HG03571 (cell line): ENCODE measurements at regions not wholly inside any gene's neighbourhood (a gene's known extent, or its start where the extent isn't known, plus 50 kb on each side); places are given as distances from the start of the nearest gene placed in this dataset.

Experiments
- ATAC-seq: cut with Tn5 transposase; IDR thresholded peaks from one replicate; pipeline ENCODE4 v1.9.1; 2021; ENCODE audit not compliant: unreplicated experiment

DNA sequence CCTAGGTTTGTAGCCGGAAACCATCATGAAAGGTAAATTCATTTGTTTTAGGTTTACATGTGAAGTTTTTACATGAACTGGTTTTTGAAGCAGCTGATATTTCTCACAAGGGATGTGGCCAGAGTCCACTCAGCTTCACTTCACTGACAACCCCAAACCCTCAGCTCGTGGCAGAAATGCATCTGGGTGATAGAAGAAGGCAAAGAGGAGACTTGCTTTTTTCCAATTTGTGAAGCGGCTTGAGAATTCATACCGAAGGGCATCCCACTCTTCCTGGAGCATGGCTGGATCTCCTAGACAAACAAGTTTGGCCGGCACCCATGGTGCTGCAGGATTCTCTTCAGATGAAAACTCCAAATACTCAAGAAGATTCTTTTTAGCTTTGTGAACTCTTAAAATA, 392.8 kb upstream of the CNR1 start:
- ATAC-seq: no peak

DNA sequence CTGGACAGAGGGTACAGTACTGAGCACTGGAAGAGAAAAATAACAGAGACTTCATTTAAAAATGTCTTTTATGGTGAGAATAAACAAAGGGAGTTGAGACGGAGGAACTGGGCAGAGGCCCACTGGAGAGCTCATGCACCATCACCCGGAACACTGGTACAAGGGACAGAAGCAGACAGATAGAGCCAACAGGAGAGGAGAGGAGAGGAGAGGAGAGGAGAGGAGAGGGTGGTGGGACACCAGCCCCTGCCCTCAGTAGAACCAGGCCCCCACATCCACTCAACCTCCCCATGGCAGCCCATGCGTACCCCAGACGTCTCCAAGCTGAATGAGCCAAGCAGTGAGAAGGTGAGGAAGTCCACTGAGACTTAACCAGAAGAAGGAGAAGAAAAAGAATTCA, 390.5 kb upstream of the CNR1 start:
- ATAC-seq: no peak

DNA sequence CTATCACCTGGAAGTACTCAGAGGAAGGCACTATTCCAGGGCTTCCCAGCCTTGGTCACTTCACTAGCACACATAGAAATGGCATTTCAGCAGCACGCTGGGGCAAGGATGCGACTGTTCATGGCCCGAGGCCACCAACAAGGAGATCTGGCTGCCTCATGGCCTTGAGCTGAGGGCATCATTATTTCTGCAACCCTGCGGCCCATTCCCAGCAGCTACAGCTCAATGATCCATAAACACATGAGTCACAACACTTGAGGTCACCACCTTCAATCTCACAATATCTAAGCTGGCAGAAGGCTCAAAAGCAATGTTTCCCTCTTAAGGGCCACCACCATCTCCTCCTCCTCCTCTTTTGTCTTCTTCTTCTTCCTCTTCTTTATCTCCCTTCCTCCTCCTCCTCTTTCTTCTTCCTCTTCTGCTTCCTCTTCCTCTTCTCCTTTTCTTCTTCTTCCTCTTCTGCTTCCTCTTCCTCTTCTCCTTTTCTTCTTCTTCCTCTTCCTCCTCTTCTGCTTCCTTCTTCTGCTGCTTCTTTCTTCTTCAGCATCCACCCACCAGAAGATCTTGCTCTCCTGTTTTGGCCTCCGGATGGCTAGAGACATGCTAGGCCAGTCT, 382.9 kb upstream of the CNR1 start:
- ATAC-seq: no peak

DNA sequence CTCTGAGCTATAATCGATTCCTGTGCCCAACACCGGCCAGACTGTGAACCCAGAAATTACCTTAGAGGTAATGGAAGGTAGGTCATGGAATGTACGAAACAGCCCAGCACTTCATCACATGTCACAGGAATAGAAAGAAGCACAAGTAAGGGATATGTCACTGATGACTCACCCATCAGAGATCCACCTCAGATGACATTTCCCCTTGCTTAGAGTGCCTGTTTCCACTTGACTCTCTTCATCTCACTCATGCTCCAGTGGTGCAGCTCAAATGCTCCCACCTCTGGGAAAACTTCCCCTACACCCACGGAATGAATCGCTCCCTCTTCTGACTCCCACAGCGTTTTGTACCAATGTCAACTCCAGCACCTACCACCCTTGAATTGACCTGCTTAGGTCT, 381.6 kb upstream of the CNR1 start:
- ATAC-seq: no peak

DNA sequence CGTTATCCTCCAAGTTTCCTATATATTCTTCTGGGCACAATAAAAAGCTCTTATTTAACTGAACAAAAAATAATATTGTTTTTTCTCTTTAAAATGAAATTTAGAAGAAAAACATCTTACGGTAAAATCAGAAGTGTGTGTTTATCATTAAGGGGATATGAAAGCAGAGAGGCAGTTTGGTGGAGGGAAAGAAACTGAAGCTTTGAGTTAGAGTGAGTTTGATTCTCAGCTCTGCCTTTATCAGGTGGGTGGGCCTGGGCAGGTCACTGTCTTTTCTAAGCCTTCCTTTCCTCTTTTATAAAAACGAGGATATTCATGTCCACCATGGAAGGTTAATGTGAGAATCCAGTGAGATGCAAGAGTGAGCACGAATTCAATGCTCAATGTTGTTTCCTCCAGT, 379.8 kb upstream of the CNR1 start:
- ATAC-seq: no peak

DNA sequence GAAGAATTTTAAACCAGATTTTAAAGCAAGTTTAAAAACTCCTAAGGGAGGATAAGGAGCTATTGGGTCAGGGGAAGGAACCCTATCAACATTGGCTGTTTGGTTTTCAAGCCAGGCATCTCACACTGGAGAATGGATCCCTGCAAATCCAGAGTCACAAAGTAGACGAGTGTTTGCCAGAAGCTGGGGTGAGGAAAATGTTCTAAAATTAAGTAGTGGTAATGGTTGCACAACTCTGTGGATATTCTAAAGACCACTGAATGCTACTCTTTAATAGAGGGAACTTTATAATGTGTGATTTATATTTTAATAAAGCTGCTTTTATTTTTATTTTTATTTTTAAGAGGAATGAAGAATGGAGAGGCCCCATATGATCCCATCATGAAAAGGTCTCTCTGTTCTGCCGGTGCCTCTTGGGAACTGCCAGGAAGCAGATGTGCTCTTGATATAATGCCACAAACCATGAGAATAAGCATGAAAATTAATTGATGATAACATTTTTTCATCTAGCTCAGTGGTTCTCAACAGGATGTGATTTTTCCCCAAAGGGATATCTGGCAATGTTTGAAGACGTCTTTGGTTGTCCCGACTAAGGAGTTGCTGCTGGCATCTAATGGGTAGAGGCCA, 379.0 kb upstream of the CNR1 start:
- ATAC-seq: no peak

DNA sequence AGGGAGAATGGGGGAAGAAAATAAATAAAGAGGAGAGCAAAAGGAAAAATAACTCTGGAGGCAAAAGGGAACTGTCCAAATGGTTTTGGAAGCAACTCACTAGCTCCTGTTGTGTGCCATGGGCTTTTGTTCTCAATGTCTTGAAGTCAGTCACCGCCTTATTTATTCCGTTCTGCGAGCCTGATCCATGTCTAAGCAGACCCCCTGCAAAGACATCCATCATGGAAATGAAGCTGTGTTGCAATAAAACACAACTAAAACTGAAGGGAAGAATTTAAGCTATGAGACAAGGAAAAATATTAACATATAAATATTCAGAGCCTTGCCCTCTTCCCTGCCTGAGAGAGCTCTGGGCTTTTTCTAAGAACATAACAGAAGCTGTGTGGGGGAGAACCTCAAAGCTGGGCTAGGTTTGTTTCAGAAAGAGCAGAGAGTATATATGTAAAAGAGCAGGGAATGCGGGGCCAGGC, 373.2 kb upstream of the CNR1 start:
- no peak for ATAC-seq

DNA sequence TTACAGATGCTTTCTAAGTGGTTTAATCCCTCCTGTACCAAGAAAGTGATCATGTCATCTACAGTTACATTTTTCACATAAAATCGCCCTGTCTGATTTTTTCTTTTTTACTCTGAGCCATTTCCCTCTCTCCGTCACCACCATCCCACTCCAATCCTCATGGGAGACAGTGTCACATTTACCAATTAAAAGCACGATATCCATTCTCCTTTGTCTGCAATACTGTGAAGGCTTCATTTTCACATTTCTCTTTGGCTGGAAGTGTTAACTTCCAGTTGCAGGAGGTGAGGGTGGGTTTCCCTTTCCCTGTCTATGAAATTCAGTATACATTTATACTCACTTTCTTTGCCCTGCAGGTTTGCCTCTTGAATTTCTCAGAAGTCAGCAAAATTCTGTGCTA, 372.7 kb upstream of the CNR1 start:
- ATAC-seq: no peak

DNA sequence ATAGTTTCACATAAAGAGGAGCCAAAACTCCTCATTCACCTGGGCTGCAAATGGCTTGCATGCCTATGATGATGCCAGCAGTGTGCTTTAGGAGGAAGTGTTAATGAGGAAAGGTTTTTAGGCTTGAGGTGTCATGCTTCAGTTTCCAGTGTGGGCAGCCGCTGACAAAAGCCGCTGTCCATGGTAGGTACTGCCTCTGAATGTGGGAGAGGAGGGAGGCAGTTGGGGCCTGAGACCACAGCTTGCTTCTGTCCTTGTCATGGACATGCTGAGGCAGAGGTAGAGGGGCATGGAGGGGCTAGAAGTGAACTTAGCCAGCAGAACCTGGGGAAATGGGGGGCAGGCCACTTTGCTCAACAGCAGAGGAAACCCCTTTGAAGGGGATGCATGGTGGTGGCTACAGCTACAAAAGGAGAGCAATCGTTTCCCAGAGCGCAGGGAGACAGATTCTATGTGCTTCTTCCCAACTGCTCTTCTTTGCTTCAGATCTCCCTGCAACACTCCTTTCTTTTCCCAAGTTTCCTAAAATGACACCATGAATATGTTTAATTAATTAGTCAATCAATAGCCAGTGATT, 372.1 kb upstream of the CNR1 start:
- ATAC-seq: no peak

DNA sequence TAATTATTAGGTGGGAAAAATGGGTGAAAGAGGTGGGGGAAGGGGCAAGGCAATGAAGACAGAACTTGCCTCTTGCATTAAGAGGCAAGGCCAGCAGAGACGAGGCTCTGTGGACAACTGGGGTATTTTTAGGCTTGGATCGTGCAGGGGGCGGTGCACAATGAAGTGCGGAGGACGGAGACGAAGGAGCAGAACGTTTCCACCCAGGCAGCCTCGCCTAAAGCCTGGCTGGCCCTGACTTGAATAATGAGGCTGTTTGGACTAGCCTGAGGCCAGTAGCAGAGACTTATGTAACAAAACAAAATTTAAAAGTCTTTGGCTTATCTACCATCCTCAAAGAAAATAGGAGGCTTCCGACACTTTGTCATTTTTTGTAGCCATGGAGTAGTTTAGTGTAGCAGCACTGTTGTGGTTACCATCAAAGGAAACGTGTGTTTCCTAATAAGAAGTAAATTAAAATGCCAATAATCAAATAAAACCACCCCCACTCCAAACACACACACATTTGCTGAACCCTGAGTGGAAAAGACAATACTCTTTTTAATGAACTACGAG, 370.0 kb upstream of the CNR1 start:
- no peak for ATAC-seq

DNA sequence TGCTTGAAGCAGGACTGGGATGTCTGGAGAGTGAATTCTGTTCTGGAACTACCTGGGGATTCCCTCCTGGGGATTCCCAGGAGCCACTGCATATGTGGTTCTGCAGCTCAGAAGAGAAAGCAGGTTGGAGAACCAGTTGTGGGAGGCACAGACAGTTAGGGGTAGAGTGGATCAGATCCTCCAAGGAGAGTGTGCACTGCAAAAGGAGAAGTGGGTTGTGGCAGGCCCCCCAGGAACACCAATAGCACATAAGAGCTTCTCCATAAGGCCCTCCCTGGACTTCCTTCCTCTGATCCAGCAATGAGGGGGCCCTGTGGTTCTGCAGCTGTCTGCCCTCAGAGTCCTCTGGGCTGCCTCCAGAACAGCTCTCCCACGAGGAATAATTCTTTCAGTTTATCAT, 369.2 kb upstream of the CNR1 start:
- ATAC-seq: no peak

DNA sequence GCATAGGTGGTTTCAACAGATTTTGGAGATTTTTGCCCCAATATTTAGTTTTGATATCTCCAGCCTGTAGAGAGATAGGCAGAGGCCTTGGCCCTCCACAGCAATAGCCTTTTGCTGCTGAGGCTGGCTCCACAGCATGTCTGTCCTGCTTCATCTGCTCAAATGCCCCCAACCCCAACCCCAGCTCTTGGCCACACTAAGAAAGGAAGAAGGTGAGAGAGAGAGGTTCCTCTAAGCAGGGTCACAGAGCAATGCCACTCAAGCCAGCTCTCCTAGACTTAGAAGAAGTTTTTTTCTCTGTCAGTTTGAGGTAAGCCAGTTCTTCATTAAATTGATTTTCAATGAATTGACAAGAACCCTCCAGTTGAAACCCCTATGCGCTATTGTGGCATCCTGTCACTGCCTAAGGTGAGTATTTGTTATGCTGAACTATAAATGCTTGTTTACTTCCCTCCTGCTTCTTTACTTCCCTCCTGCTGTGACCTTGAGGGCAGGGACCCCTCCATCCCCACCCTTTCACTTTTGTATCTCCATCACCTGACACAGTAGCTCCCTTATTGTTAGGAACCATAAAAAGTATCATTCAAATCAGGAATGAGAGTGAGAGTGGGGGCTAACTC, 366.2 kb upstream of the CNR1 start:
- ATAC-seq: no peak

DNA sequence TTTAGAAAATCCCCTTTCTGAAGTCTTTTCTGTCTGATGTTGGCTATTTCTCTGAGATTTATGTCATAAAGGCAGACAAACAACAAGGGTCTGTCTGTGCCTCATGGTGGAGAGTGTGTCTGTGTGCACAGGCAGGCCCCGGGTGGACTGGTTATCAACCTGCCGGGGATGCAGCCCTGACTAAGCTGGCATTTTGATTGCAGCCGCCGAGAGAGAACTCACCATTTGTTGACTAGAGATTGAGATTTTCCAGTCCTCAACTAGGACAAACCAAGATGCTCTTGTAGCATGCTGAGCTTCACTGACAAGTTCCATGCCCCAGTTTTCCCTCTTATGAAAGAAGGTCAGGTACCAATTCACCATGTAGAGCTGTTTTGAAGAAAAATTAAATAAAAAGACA, 363.6 kb upstream of the CNR1 start:
- no peak for ATAC-seq

DNA sequence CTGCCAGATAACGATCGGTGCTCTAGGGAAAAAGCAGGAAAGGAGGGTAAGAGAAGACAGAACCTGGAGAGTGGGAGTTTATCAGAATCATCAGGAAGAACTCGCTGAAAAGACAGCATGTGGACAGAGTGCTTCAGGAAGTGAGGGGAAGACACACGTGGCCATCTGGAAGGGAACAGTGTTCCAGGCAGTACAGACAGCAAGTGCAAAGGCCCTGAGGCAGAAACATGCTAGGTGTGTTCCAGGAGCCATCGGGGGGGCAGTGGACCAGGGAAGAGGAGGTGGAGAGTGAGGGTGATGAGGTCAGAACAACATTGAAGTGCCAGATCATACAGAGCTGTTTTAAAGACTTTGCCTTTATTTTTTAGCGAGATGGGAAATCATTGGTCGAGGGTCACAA, 354.3 kb upstream of the CNR1 start:
- no peak for ATAC-seq

DNA sequence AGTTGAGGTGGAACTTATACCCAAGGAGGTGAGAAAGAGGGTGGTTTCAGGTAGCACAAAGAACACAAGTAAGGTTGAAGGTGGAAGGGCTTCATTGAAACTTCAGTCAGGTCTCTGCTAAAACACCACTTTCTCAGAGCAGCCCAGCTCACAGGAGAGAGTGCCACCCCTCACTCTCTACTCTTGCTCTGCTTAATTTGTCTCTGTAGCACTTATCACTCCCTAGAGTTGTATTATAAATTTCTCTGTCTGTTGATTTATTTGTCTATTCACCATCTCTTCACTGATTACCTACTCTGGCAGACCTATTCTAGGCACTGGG, 353.8 kb upstream of the CNR1 start:
- ATAC-seq: no peak

DNA sequence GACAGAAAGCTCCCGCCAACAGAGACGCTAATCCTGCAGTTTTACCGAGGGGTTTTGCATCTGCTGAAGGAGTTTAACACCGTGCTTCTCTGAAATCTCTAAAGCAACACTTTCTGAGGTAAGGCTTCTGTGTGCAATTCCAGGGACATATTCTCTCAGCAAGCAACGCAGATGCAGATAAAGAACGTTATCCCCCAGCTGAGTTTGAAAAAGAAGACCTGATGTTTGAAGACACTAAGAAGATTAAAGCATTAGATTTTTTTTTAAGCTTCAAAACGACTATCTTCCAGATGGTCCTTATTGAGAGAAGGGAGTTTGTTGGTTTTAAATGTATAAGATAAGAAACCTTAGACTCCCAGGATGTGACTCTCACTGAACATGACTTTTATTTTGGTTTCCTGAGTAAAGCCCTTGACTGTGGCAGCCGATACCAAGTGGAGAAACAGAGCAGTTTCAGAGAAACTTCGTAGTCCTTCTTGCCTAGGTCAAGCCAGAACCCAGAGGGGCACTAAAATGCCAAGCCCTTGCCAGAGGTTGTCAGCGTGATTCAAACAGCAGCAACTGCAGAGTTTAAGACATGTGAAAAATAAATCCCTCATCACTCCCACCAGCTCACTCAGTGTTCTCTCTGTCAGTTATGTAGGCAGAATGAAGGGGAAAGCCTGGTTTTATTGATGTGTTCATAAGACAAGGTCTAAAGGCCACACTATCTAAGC, 353.3 kb upstream of the CNR1 start:
- no peak for ATAC-seq

DNA sequence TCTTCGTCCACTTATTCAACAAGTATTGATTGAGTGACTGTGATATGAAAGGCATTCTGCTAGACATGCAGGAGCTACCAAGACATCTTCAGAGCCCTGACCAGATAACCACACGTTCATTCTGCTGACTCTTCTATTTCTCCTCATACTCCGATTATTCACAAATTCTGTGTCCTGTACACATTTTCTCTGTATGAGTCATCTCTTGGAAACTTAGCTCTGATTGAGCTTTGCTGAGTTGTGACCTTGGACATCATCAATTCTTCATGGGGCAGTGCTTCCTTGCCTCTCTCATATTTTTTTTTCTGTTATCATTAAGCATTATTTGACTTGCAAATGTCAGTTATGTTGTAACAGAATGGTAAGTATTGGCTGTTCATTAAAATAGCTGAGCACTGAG, 351.6 kb upstream of the CNR1 start:
- no peak for ATAC-seq

DNA sequence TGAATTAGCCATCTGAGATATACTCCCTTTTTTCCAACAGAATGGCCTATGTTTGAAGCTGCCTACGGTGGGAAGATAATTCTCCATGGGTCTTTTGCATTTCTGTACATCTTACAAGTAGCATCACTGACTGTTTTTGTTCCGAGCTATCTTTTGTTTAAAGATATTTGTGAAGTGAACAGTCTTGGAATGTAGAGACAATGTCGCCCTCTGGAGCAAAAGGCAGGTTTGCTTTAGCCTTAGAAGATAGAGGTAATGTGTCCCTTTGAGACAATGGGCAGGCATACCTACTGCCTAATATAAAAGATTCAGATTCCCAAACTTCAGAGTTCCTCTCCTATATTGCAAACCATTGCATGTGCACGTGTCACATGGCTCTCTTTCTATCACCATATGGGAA, 347.8 kb upstream of the CNR1 start:
- no peak for ATAC-seq

DNA sequence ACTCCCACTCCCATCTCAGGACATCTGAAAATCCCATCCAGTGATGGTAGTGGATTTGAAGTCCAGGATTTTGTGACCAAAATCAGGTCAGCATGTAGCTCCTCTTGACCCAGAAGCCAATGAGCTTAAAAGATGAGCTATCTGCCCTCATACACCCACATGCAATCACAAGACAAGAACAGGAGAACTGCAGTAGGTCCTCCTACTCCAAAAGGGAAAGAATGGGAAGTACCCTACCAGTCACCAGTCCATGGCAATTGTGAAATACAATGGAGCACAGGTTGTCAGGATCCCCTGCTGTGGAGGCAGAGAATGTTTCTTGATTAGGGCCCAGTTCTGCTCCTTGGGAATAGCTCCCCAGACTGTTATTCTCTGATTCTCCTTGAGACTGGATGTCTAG, 347.3 kb upstream of the CNR1 start:
- ATAC-seq: no peak

DNA sequence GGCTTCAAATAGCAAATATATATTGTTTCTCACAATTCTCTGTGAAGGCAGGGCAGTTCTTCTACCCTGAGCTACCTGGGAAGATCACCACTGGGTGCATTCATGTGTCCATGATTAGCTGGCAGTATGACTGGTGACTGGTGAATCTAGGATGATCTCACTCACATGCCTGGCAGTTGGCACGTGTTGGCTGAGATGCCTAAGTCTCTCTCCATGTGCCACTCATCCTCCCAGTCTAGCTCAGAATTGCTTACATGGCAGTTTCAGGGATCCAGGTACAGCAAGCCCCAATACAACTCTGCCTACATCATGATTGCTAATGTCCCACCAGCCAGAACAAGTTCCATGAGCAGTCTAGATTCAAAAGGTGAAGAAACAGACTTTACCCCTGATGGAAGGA, 346.8 kb upstream of the CNR1 start:
- ATAC-seq: no peak

DNA sequence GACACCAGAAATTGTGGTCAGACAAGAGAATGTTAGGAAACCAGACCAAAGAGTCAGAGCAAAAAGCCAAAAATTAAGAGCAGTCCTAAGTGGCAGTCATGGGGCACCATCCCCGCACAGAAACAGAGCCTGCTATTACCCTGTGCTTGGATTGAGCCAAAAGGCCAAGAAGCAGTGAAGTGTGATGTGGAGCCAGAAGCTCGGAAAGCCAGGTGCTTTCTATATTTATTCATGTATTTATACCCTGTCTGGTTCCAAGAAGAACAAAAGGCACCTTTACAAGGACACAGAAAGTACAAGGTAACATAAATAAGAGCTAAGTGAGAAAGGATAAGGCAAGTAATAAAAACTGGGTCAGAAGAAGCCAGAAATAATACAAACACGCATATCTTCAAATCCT, 336.2 kb upstream of the CNR1 start:
- no peak for ATAC-seq
